K562 (cell line): ENCODE measurements at regions not wholly inside any gene's neighbourhood (a gene's known extent, or its start where the extent isn't known, plus 50 kb on each side); places are given as distances from the start of the nearest gene placed in this dataset.

ENCODE experiments used
- ATF7 ChIP-seq: fragments of 450-650 bp; IDR thresholded peaks from 2 replicates; pipeline ENCODE4 v1.7.1; 2014; ENCODE audit warnings: mild to moderate bottlenecking, moderate library complexity
- CHD4 ChIP-seq: fragments of 200-600 bp; sonication (generic); IDR thresholded peaks from 3 replicates; pipeline ENCODE4 v1.6.1; 2012; ENCODE audit warnings: low read depth, mild to moderate bottlenecking, mixed read lengths, low read length, inconsistent platforms; ENCODE audit not compliant: insufficient read depth, insufficient replicate concordance, poor library complexity, severe bottlenecking
- DEAF1 ChIP-seq: fragments of 450-650 bp; formaldehyde crosslinking; IDR thresholded peaks from 2 replicates; pipeline ENCODE4 v1.4.0; 2020; ENCODE audit warnings: mild to moderate bottlenecking, moderate library complexity
- ILK ChIP-seq: fragments of 450-650 bp; IDR thresholded peaks from 2 replicates; pipeline ENCODE4 v1.6.1; 2016; ENCODE audit warnings: missing genetic modification characterization, low read depth, mild to moderate bottlenecking, missing compliant biosample characterization, moderate library complexity, borderline replicate concordance
- MAFK ChIP-seq: IDR thresholded peaks from 2 replicates; pipeline ENCODE4 v1.6.1; 2011; ENCODE audit warnings: low read length, improper control_type of control experiment
- SMAD3 ChIP-seq: fragments of 450-650 bp; formaldehyde crosslinking; conservative IDR thresholded peaks from 2 replicates; pipeline ENCODE4 v1.4.0; 2020; ENCODE audit warnings: mild to moderate bottlenecking
- SREBF1 ChIP-seq: fragments of 150-350 bp; IDR thresholded peaks from 2 replicates; pipeline ENCODE4 v1.6.1; 2014; ENCODE audit warnings: antibody characterized with exemption, low read depth, low read length, borderline replicate concordance
- TOE1 ChIP-seq, 2 experiments: fragments of 450-650 bp in 1 of 2; sonication (generic) in 1 of 2; formaldehyde crosslinking in 1 of 2; IDR thresholded peaks; 2 replicates each; pipeline versions ENCODE4 v1.7.1 to v1.8.0; 2016 to 2022; ENCODE audit warnings: borderline replicate concordance in 2 of 2, mild to moderate bottlenecking in 2 of 2, antibody characterized with exemption in 1 of 2, inconsistent platforms in 1 of 2, low read depth in 1 of 2, missing genetic modification reagents in 1 of 2, moderate library complexity in 1 of 2
- ZKSCAN1 ChIP-seq: fragments of 150-350 bp; IDR thresholded peaks from 2 replicates; pipeline ENCODE4 v1.6.1; 2016; ENCODE audit warnings: low read depth, low read length
- ZMIZ1 ChIP-seq, 2 experiments: fragments of 150-350 bp in 1 of 2; IDR thresholded peaks; 2 replicates each; pipeline ENCODE4 v1.6.1; 2012 to 2016; ENCODE audit warnings: low read depth in 2 of 2, low read length in 2 of 2, mild to moderate bottlenecking in 1 of 2, moderate library complexity in 1 of 2
- ZNF133 ChIP-seq: fragments of 250-450 bp; sonication (Bioruptor Pico); IDR thresholded peaks from 2 replicates; pipeline ENCODE4 v1.4.0; 2020; ENCODE audit warnings: mild to moderate bottlenecking
- ZNF239 ChIP-seq: fragments of 250-450 bp; sonication (Bioruptor Pico); IDR thresholded peaks from 2 replicates; pipeline ENCODE4 v1.4.0; 2020; ENCODE audit warnings: mild to moderate bottlenecking
- ZNF551 ChIP-seq: fragments of 250-450 bp; sonication (Bioruptor Pico); IDR thresholded peaks from 2 replicates; pipeline ENCODE4 v1.5.0; 2021; ENCODE audit warnings: mild to moderate bottlenecking, moderate library complexity
- TF ChIP-seq, protein P1 (sequence below): fragments of 250-450 bp; sonication (Bioruptor Pico); IDR thresholded peaks from 2 replicates; pipeline ENCODE4 v1.4.0; 2020; ENCODE audit warnings: mild to moderate bottlenecking
- TF ChIP-seq, protein P2 (sequence below): sonication (generic); formaldehyde crosslinking; IDR thresholded peaks from 2 replicates; pipeline ENCODE4 v1.8.1; 2023; ENCODE audit warnings: mild to moderate bottlenecking, missing genetic modification reagents
- TF ChIP-seq, protein P3 (sequence below): sonication (generic); formaldehyde crosslinking; IDR thresholded peaks from 2 replicates; pipeline ENCODE4 v1.9.0; 2022; ENCODE audit warnings: mild to moderate bottlenecking, missing genetic modification reagents

GRCh38 chr1:94335950-94336349 lies 82.2 kb upstream of the ABCD3 start (continued):
- TF ChIP-seq, protein P1, sequence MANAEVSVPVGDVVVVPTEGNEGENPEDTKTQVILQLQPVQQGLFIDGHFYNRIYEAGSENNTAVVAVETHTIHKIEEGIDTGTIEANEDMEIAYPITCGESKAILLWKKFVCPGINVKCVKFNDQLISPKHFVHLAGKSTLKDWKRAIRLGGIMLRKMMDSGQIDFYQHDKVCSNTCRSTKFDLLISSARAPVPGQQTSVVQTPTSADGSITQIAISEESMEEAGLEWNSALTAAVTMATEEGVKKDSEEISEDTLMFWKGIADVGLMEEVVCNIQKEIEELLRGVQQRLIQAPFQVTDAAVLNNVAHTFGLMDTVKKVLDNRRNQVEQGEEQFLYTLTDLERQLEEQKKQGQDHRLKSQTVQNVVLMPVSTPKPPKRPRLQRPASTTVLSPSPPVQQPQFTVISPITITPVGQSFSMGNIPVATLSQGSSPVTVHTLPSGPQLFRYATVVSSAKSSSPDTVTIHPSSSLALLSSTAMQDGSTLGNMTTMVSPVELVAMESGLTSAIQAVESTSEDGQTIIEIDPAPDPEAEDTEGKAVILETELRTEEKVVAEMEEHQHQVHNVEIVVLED (CRISPR knock-in tag) = no peak
- TF ChIP-seq ZNF551 (CRISPR knock-in tag) = no peak
- no peak for TF ChIP-seq SMAD3
- TF ChIP-seq, protein P2, sequence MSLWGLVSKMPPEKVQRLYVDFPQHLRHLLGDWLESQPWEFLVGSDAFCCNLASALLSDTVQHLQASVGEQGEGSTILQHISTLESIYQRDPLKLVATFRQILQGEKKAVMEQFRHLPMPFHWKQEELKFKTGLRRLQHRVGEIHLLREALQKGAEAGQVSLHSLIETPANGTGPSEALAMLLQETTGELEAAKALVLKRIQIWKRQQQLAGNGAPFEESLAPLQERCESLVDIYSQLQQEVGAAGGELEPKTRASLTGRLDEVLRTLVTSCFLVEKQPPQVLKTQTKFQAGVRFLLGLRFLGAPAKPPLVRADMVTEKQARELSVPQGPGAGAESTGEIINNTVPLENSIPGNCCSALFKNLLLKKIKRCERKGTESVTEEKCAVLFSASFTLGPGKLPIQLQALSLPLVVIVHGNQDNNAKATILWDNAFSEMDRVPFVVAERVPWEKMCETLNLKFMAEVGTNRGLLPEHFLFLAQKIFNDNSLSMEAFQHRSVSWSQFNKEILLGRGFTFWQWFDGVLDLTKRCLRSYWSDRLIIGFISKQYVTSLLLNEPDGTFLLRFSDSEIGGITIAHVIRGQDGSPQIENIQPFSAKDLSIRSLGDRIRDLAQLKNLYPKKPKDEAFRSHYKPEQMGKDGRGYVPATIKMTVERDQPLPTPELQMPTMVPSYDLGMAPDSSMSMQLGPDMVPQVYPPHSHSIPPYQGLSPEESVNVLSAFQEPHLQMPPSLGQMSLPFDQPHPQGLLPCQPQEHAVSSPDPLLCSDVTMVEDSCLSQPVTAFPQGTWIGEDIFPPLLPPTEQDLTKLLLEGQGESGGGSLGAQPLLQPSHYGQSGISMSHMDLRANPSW = no peak
- TF ChIP-seq DEAF1 (CRISPR knock-in tag) = peak; percentile 92
- TF ChIP-seq ZNF133 (CRISPR knock-in tag) = no peak
- no peak for TF ChIP-seq ZNF239 (CRISPR knock-in tag)
- TF ChIP-seq SREBF1 = no peak
- no peak for TF ChIP-seq ZKSCAN1
- no peak for TF ChIP-seq TOE1 (IDR thresholded peaks at IDR 0.05; ENCODE audit: borderline replicate concordance)
- TF ChIP-seq TOE1 (CRISPR knock-in tag; IDR thresholded peaks at IDR 0.05; ENCODE audit: borderline replicate concordance, low read depth) = no peak
- TF ChIP-seq, protein P3, sequence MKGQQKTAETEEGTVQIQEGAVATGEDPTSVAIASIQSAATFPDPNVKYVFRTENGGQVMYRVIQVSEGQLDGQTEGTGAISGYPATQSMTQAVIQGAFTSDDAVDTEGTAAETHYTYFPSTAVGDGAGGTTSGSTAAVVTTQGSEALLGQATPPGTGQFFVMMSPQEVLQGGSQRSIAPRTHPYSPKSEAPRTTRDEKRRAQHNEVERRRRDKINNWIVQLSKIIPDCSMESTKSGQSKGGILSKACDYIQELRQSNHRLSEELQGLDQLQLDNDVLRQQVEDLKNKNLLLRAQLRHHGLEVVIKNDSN (CRISPR knock-in tag) = no peak
- TF ChIP-seq ATF7 = no peak
- no peak for TF ChIP-seq ZMIZ1 (IDR thresholded peaks at IDR 0.05; ENCODE audit: low read depth in 2 of 2, low read length in 2 of 2)
- no peak for TF ChIP-seq CHD4
- no peak for TF ChIP-seq MAFK
- TF ChIP-seq ILK (tag) = no peak
